ENCODE measurements at regions not wholly inside any gene's neighbourhood (a gene's known extent, or its start where the extent isn't known, plus 50 kb on each side); places are given as distances from the start of the nearest gene placed in this dataset.
A peak's percentile ranks its signal among the peaks of the same experiment; 100 is the strongest.

- DNase-seq = no peak
- peaks cover 15% of the 10 kb centered on the region for H3K27me3 Mint-ChIP-seq
- H3K4me1 Mint-ChIP-seq = no peaks in the 10 kb centered on the region
- H3K4me3 Mint-ChIP-seq = no peak overlapping the region
- ChIA-PET POLR2A (no interaction called here), CTCF (interaction anchor here (3.3 kb wide), 1 partner anchor 11 kb away, joined by 19 read pairs; no protein-coding TSS in a partner anchor)
- H3K9me3 Mint-ChIP-seq = no peaks in the 10 kb centered on the region
- H3K27ac Mint-ChIP-seq = no peak overlapping the region
- no peaks in the 10 kb centered on the region for H3K36me3 Mint-ChIP-seq (ENCODE audit: low read depth)
Measured at GRCh38 chr2:41881249-41881648, 166.6 kb upstream of the PKDCC start.

GRCh38 chr2:41884718-41885117, 163.1 kb upstream of the PKDCC start:
- POLR2A ChIA-PET = no interaction called here
- no peak for DNase-seq
- Mint-ChIP-seq H3K27me3 (peaks cover 26% of the 10 kb centered on the region), H3K27ac (no peak overlapping the region), H3K36me3 (ENCODE audit: low read depth) (no peaks in the 10 kb centered on the region), H3K9me3 (no peaks in the 10 kb centered on the region), H3K4me1 (no peaks in the 10 kb centered on the region), H3K4me3 (no peak overlapping the region)
- CTCF ChIA-PET = no interaction called here

GRCh38 chr2:41886145-41886664, 161.6 kb upstream of the PKDCC start:
- Mint-ChIP-seq H3K4me3 (no peak overlapping the region), H3K4me1 (no peaks in the 10 kb centered on the region), H3K27ac (no peak overlapping the region), H3K9me3 (no peaks in the 10 kb centered on the region), H3K27me3 (peaks cover 22% of the 10 kb centered on the region), H3K36me3 (ENCODE audit: low read depth) (no peaks in the 10 kb centered on the region)
- no peak for DNase-seq
- ChIA-PET CTCF (interaction anchor here (0.6 to 1.5 kb wide), 3 partner anchors 10 to 65 kb away, joined by 3 to 5 read pairs (median 4); no protein-coding TSS in a partner anchor), POLR2A (no interaction called here)

GRCh38 chr2:41886757-41887156, 161.1 kb upstream of the PKDCC start:
- DNase-seq = no peak
- H3K9me3 Mint-ChIP-seq = no peaks in the 10 kb centered on the region
- no peaks in the 10 kb centered on the region for H3K36me3 Mint-ChIP-seq (ENCODE audit: low read depth)
- H3K27ac Mint-ChIP-seq = no peak overlapping the region
- H3K4me1 Mint-ChIP-seq = no peaks in the 10 kb centered on the region
- peaks cover 22% of the 10 kb centered on the region for H3K27me3 Mint-ChIP-seq
- POLR2A ChIA-PET = no interaction called here
- H3K4me3 Mint-ChIP-seq = no peak overlapping the region
- CTCF ChIA-PET = interaction anchor here (0.6 to 1.5 kb wide), 3 partner anchors 9 to 166 kb away, joined by 3 to 5 read pairs (median 4); no protein-coding TSS in a partner anchor

- no peaks in the 10 kb centered on the region for H3K9me3 Mint-ChIP-seq
- H3K27ac Mint-ChIP-seq = no peak overlapping the region
- DNase-seq = no peak
- ChIA-PET POLR2A (no interaction called here), CTCF (no interaction called here)
- peaks cover 1% of the 10 kb centered on the region for H3K4me1 Mint-ChIP-seq
- no peaks in the 10 kb centered on the region for H3K36me3 Mint-ChIP-seq (ENCODE audit: low read depth)
- peaks cover 29% of the 10 kb centered on the region for H3K27me3 Mint-ChIP-seq
- H3K4me3 Mint-ChIP-seq = no peak overlapping the region
Measured at GRCh38 chr2:41890341-41890740, 157.5 kb upstream of the PKDCC start.

- H3K4me1 Mint-ChIP-seq = peaks cover 22% of the 10 kb centered on the region
- peaks cover 28% of the 10 kb centered on the region for H3K27me3 Mint-ChIP-seq
- no peaks in the 10 kb centered on the region for H3K36me3 Mint-ChIP-seq (ENCODE audit: low read depth)
- H3K27ac Mint-ChIP-seq = no peak overlapping the region
- ChIA-PET POLR2A (no interaction called here), CTCF (interaction anchor here (0.7 to 1.4 kb wide), 3 partner anchors 10 to 107 kb away, joined by 3 read pairs; no protein-coding TSS in a partner anchor)
- H3K4me3 Mint-ChIP-seq = no peak overlapping the region
- DNase-seq = no peak
- no peaks in the 10 kb centered on the region for H3K9me3 Mint-ChIP-seq
Measured at GRCh38 chr2:41892476-41892875, 155.3 kb upstream of the PKDCC start.

GRCh38 chr2:41894563-41895333, 153.1 kb upstream of the PKDCC start:
- H3K36me3 Mint-ChIP-seq (ENCODE audit: low read depth) = no peaks in the 10 kb centered on the region
- no peak for DNase-seq
- ChIA-PET CTCF (interaction anchor here (1.5 to 1.7 kb wide), 3 partner anchors 8 to 15 kb away, joined by 3 to 5 read pairs (median 4); no protein-coding TSS in a partner anchor), POLR2A (no interaction called here)
- no peak overlapping the region for H3K27ac Mint-ChIP-seq
- H3K9me3 Mint-ChIP-seq = no peaks in the 10 kb centered on the region
- H3K4me1 Mint-ChIP-seq = peaks cover 22% of the 10 kb centered on the region
- H3K4me3 Mint-ChIP-seq = no peak overlapping the region
- peaks cover 24% of the 10 kb centered on the region for H3K27me3 Mint-ChIP-seq

- H3K36me3 Mint-ChIP-seq (ENCODE audit: low read depth) = no peaks in the 10 kb centered on the region
- peaks cover 25% of the 10 kb centered on the region for H3K27me3 Mint-ChIP-seq
- H3K4me3 Mint-ChIP-seq = no peak overlapping the region
- POLR2A ChIA-PET = no interaction called here
- no peaks in the 10 kb centered on the region for H3K9me3 Mint-ChIP-seq
- CTCF ChIA-PET = interaction anchor here (1.5 to 1.7 kb wide), 3 partner anchors 9 to 15 kb away, joined by 3 to 5 read pairs (median 4); no protein-coding TSS in a partner anchor
- H3K4me1 Mint-ChIP-seq = peaks cover 22% of the 10 kb centered on the region
- H3K27ac Mint-ChIP-seq = no peak overlapping the region
- no peak for DNase-seq
Measured at GRCh38 chr2:41895334-41895664, 152.5 kb upstream of the PKDCC start.

- no peaks in the 10 kb centered on the region for H3K9me3 Mint-ChIP-seq
- H3K27ac Mint-ChIP-seq = peak overlapping the region; percentile 48
- no peaks in the 10 kb centered on the region for H3K36me3 Mint-ChIP-seq (ENCODE audit: low read depth)
- no peak overlapping the region for H3K4me3 Mint-ChIP-seq
- peaks cover 24% of the 10 kb centered on the region for H3K27me3 Mint-ChIP-seq
- POLR2A ChIA-PET = no interaction called here
- CTCF ChIA-PET = interaction anchor here (0.7 to 1.6 kb wide), 4 partner anchors 10 to 26 kb away, joined by 3 to 5 read pairs (median 3); no protein-coding TSS in a partner anchor
- H3K4me1 Mint-ChIP-seq = peaks cover 22% of the 10 kb centered on the region
- peak; percentile 38 for DNase-seq
Measured at GRCh38 chr2:41896186-41896846, 151.5 kb upstream of the PKDCC start.

GRCh38 chr2:41899189-41899588, 148.6 kb upstream of the PKDCC start:
- CTCF ChIA-PET = interaction anchor here (0.5 to 0.6 kb wide), 2 partner anchors 31 to 592 kb away, joined by 3 read pairs; no protein-coding TSS in a partner anchor
- H3K36me3 Mint-ChIP-seq (ENCODE audit: low read depth) = no peaks in the 10 kb centered on the region
- POLR2A ChIA-PET = no interaction called here
- H3K9me3 Mint-ChIP-seq = no peaks in the 10 kb centered on the region
- peaks cover 22% of the 10 kb centered on the region for H3K4me1 Mint-ChIP-seq
- H3K27me3 Mint-ChIP-seq = peaks cover 34% of the 10 kb centered on the region
- H3K27ac Mint-ChIP-seq = no peak overlapping the region
- no peak for DNase-seq
- no peak overlapping the region for H3K4me3 Mint-ChIP-seq

GRCh38 chr2:41900101-41900577, 147.7 kb upstream of the PKDCC start:
- H3K4me1 Mint-ChIP-seq = peaks cover 22% of the 10 kb centered on the region
- H3K27ac Mint-ChIP-seq = no peak overlapping the region
- no peak overlapping the region for H3K4me3 Mint-ChIP-seq
- DNase-seq = no peak
- ChIA-PET POLR2A (no interaction called here), CTCF (no interaction called here)
- H3K27me3 Mint-ChIP-seq = peaks cover 39% of the 10 kb centered on the region
- no peaks in the 10 kb centered on the region for H3K9me3 Mint-ChIP-seq
- H3K36me3 Mint-ChIP-seq (ENCODE audit: low read depth) = no peaks in the 10 kb centered on the region

- DNase-seq = no peak
- CTCF ChIA-PET = interaction anchor here (1.3 kb wide), 2 partner anchors 39 to 45 kb away, joined by 3 to 5 read pairs; no protein-coding TSS in a partner anchor
- Mint-ChIP-seq H3K27me3 (peaks cover 48% of the 10 kb centered on the region), H3K36me3 (ENCODE audit: low read depth) (no peaks in the 10 kb centered on the region), H3K4me3 (no peak overlapping the region), H3K4me1 (no peaks in the 10 kb centered on the region), H3K27ac (no peak overlapping the region), H3K9me3 (no peaks in the 10 kb centered on the region)
- POLR2A ChIA-PET = interaction anchor here (0.6 kb wide), 1 partner anchor 1528 kb away, joined by 3 read pairs; no protein-coding TSS in a partner anchor
Measured at GRCh38 chr2:41902897-41903296, 144.9 kb upstream of the PKDCC start.
